Epidermal melanocyte (primary cell): ENCODE measurements at regions not wholly inside any gene's neighbourhood (a gene's known extent, or its start where the extent isn't known, plus 50 kb on each side); places are given as distances from the start of the nearest gene placed in this dataset.
"Not testable (repeated sequence)": the region's sequence is repeated elsewhere in the genome, so short reads cannot be mapped to it uniquely, and the experiment has no call there.

Experiments used
- DNase-seq: peaks from one replicate; pipeline ENCODE4 v3.0.0; 2011; ENCODE audit warnings: low spot score; ENCODE audit not compliant: insufficient read length

DNA sequence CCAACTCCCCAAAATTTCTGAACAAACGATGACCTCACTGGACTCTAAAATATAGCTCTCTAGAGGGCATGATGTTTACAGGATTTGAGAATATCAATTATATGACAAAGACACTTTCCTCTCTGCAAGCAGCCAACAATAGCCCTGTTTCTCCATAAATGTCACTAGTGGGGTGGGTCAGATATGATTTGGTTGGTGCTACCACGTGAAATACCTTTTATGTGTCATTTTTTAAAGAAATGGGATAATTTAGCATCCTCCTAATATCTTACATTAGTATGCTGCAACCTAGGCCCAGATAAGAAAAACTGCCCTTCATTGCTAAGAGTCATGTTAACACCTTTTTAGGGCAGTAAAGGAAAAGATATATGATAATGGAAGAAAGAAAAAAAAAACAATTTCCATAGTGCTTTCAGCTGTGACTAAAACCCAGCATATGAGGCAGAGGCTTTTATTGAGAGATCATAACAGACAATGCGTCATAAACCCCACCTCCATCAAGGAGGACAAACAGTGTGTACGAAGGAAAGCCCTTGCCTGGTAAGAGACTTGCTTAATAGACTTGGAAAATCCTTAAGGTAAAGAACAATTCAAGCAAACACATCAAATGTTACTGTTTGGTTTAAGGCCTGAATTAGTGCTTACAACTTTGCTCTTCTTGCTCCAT, 372.4 kb upstream of the PAPPA start:
- no peak for DNase-seq

DNA sequence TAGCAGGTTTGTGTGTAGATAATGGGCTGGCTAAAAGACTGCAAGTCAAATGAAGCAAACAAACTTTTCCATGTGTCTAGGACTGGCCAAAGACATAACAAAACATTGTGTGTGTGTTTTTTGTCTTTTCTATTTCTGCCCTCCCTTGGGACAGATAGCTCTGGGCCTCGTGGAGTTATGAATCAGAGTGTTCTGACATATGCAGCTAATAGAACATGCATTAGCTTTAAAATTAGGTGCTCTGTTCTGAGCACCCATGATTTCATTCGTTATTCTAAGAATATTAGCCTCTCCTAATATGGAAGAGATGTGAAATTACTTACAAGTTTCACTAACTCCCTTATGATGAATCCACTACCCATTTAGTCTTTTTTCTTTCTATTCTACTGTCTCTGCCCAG, 367.3 kb upstream of the PAPPA start:
- DNase-seq, result no peak

DNA sequence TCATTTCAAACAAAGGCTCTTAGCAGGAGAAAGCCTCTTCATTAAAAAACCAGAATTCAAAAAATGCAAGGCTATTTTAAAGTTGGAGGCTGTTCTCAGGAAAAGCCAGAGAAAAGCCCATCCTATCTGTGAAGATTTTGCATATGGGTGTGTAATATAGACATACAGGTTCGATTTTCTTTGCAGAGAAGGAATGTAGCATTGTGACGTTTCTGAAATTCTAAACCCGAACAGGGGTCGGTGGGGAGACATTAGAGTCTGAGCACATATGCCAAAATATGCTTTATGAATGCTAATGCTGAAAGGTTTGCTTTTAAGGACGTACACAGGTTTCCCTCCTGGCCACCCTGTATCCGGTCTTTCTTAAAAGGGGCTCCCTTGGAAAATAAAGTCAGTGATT, 363.1 kb upstream of the PAPPA start:
- no peak for DNase-seq

DNA sequence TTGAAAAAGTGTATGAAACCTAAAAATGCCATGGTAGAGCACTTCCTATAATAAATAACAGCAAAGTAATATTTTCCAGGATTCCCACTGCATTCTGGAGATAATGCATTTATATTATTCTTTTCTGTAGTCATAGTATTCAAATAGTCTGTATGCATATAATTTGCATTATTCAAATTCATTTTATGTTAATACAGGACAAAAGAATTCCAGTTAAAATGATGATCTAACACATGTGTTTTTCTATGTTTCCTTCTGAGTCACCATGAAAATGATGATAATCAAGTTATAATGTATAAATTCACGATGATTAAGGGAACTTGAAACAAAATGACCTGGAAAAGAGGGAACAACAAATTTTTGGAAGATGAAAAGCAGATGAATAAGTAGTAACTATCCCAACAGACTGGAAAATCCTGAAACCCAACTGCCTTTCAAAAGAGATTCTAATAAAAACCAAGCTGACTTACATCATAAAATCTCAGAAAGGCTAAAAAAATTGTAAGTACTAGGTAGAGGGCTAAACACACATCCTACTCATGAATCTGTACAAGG, 358.6 kb upstream of the PAPPA start:
- DNase-seq, result no peak

DNA sequence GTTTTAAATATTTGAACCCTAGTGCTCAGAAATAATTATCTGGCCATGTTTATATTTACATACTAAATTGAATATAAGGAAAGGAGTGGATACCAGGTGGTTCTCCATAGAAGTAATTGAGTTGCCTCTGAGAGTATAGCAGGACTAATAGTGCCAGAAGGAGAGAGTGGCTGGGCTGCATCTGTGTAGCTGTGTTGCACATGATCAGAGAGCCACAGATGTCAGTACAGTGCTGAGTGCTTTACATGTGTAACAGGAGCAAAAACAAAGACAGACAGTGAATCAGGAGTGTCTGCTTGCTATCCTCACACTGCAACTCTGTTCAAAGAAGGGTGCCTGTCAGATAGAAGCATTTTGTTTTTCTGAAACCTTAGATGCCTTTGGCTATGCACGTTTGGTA, 353.9 kb upstream of the PAPPA start:
- DNase-seq, result no peak

DNA sequence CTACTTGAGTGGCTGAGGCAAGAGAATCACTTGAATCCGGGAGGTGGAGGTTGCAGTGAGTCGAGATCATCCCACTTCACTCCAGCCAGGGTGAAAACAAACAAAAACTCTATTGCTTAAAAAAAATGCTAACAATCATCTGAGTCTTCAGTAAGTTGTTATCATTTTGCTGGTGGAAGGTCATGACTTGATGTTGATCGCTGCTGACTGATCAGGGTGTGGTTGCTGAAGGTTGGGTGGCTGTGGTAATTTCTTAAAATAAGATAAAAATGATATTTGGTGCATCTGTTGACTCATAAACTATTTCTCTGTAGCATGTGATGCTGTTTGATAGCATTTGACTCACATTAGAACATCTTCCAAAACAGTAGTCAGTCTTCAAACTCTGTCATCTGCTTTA, 349.4 kb upstream of the PAPPA start:
- DNase-seq, result no peak

DNA sequence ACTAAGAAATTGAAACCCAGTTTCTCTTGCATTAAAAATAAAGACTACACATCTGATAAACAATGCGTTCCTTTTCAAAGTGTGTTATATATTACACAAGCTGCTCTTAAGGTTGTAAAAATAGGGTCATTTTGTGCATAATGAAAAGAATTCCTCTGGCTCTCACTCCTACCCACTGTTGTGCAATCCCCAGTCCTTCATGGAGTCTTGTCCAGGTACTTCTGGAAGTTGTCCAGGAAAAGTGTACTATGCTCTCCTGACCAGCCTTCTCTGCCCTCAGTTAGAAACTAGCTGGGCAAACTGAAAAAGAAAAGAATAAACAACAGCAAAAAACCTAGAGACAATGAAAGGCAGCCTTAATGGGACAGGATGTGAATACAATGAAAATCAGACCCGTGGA, 345.5 kb upstream of the PAPPA start:
- no peak for DNase-seq

DNA sequence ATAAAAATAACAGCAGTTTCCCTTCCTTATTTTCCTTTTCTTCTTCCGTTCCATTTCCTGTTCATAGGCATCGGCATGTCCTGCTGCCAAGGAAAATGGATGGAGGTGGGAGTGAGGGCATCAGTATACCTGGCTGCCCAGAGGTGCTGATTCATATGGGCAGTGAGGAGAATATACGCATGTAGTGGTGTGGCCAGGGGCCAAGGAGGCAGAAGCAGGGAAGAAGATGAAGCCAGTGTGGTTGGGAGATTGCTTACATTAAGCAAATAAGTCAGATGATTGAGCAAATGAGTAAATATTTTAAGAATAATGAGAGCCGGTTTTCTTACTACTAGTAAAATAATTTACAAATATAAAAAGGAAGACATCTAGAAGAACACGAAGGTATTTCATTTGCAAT, 344.9 kb upstream of the PAPPA start:
- DNase-seq, result no peak

DNA sequence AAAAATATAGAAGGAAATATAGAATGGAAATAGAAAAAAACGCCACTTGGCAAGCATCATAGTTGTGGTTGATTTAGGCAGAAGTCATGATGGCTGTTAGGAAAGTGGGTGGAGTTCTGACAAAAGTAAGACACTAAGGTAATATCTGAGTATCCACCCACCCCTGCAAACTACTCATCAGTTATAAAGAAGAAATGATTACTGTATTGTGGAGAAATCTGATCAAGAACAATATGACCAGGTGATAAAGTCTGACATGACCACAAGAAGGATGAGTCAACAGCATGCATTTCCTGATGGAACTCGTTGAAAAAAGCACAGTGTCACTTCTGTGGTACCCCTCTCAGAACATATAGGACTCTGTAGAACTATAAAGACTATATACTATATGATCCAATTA, 343.4 kb upstream of the PAPPA start:
- no peak for DNase-seq

DNA sequence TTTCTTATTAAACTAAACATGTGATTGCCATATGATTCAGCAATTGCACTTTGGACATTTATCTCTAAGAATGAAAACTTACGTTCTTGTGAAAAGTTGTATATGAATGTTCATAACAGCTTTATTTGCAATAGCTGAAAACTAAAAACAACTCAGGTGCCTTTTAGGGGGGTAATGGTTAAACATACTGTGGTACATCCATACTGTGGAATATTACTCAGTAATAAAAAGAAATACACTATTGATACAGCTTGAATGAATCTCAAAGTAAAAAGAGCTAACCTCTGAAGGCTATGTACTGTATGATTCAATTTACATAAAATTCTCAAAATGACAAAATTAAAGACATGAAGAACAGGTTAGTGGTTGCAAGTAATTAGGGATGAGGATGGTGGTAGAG, 339.5 kb upstream of the PAPPA start:
- DNase-seq, result no peak

DNA sequence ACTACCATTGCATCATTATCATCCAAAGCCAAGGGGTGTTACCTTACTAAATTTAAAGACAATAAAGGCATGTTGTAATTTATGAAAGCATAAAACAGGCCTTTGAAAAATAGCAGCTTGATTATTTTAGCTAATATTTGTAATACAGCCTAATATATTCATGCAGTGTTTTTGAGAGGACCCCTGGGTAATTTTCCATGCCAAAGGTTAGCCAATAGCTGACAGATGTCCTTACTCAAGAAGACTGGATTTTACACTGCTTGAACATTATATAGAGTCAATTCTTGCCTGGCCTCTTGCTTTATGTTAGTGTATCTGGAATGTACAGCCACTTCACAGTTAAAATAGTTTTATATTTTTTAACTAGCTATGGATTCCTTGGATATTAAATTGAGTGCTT, 337.8 kb upstream of the PAPPA start:
- DNase-seq, result no peak

DNA sequence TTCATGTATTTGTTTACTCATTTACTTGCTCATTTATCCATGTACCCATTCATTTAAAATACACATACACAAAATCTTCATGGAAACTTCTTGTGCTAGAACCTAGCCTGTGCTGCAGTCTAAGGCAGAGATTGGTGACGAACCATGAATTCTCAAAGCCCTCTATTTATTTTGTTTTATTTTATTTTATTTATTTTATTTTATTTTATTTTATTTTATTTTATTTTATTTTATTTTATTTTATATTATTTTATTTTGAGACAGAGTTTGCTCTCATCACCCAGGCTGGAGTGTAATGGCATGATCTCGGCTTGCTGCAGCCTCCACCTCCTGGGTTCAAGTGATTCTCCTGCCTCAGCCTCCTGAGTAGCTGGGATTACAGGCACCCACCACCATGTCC, 334.9 kb upstream of the PAPPA start:
- not testable (repeated sequence) for DNase-seq

DNA sequence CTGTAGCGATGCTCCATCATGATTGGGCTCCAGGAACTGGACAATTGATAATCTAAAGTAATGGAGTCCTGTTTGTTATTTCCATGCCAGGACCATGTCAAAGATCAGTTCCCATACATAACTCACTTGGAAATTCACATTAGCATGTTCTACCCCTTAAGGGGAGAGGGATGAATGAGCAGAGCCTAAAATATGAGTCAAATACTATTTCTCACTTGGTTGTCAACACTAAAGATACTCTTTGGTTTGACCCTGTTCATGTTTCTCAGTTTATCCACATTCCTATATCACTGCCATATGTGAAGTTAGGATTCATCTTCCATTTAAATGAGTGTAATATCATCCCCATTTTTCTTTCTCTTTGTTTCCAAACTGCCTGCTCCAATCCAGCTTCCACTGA, 321.6 kb upstream of the PAPPA start:
- DNase-seq, result no peak

DNA sequence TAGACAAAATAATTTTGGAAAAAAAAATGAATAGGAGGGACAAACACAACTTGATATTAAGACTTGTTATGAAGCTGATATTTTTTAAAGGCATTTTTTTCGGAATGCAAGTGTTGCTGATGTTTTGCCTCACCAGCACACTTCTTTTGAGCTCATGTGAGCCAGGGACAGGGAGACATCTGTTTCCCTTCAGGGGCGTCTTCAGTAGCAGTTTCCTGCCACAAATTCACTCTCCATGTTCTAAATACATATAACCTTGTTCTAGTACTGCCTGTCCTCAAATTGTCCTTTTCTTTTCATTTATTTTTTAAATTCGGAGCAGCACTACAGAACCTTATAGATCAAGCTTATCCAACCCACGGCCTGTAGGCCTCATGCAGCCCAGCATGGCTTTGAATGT, 316.0 kb upstream of the PAPPA start:
- DNase-seq, result no peak

DNA sequence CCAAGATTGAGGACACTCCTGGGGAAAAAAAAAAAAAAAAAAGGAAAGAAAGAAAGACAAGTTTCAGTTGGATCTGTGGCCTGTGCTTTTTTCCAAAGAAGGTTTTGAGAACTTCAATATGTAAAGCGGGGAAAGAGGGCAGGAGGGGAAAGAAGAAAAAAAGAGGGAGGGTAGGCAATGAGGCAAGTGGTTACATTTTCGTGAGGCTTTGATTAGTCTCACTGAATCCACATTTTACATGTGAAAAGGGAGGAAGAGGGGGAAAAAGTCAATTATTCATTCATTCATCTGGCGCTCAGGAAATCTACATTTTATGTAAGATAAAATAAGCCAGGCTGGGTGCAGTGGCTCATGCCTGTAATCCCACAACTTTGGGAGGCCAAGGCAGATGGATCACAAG, 315.2 kb upstream of the PAPPA start:
- DNase-seq, result no peak

DNA sequence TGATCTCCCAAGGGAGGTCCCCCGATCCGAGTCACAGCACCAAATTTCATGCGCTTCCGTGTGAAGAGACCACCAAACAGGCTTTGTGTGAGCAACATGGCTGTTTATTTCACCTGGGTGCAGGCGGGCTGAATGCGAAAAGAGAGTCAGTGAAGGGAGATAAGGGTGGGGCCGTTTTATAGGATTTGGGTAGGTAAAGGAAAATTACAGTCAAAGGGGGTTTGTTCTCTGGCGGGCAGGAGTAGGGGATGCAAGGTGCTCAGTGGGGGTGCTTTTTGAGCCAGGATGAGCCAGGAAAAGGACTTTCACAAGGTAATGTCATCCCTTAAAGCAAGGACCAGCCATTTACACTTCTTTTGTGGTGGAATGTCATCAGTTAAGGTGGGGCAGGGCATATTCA, 309.2 kb upstream of the PAPPA start:
- not testable (repeated sequence) for DNase-seq

DNA sequence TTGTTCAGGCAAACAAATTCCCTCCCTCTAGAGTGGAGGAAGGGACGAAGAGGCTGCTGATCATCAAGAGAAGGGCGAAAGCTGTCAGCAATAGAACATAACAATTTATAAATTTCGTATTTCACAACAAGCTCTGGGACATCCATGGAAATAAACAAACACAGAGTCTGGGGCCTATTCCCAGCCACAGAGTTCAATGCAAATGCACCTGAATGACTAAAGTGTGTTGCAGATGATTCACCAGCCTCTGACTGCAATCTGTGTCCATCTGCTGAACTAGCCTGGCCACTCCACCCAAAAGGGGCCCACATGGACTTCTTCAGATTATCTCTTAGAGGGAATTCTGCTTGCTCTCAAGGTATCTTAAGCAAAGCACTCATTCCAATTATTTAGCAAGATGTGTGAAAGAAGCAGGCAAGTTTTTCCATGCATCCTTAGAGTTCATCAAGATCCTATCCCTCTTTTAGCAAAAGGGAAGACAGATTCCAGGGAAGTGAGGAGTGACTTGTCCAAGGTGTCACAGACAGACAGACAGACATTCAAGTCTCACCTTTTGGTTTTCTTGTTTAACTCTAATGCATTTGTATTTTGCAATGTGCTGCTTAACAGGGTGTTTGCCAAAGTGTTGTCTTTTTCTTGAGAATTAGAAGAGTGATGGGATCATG, 307.8 kb upstream of the PAPPA start:
- DNase-seq, result no peak

DNA sequence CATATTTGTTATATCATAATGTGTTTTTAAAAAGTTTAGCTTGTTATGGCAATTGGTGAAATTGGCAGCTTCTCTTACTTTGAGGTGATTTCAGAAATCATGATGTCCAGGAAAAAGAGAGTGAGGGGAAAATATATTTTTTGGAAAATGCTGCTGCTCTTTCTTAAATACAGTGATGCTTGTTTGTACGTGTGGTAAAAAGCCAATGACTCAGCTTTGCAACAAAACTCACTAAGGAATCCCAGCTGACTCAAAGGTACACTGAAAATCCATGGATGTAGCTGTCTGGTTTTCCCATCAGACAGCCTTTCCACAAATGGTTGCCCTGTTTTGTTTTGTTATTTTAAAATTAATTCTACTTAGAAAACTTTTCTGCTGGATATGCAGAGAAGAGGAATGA, 306.4 kb upstream of the PAPPA start:
- DNase-seq, result no peak

DNA sequence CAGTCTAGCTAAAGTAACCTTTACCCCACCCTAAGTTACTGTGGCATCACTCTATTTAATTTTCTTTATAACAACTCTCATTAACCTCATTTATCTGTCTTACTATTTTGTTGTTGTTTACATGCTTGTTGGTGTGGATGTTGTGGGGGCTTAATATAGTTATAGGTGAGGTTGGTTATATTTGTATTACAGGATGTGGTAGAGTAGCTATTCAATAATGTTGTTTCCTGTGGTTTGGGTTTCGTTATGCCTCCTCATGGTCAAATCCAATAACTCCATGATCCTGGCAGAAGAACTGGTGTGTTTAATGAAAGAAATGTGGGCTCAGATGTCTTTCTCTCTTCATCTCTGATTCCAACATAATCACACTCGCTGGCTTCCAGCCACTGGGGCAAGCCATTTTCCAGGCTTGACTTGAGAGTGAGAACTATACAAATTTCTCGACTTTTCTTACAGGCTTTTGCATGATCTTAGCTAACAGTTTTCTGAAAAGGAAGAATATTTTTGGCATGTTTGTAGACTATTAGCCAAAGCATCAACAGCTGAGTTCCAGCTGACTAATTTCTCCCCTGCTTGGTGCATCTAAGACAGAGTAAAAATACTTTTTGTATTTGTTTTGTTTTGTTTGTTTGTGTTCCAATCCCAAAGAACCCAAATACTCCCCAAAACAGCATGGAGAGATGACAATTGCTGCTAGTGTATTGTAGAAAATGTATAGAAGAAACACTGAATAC, 303.7 kb upstream of the PAPPA start:
- no peak for DNase-seq

DNA sequence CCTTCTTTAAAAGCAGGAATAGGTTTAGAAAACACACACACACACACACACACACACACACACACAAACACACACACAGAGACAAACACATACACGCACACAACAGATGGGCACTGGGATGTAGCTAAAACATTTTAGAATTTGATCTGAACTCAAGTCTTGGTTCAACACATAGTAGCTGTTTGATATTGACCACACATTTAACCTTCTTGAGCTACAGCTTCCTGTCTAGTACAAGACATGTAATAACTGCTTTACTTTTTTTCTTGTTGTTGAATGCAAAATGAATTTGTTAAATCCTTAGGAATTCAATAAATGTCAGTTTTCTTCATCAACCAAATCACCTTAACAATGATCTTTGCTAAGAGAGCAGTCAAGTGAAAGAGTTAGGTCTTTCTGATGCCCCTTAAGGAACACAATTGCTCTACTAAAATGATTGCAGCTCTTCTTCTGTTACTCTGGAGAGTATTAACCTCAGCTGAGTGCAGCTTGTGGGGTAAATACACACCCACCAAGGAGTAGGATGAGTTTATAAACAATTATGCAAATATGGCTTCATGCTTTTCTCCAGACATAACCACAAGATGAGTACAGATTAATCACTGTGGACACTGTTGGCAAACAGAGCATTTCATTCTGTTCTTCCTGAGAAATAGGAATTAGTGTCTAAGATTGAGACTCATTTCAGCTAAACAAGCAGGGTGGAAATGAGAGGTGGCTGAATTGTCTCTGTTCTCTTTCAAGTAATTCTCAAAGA, 302.9 kb upstream of the PAPPA start:
- DNase-seq, result no peak

DNA sequence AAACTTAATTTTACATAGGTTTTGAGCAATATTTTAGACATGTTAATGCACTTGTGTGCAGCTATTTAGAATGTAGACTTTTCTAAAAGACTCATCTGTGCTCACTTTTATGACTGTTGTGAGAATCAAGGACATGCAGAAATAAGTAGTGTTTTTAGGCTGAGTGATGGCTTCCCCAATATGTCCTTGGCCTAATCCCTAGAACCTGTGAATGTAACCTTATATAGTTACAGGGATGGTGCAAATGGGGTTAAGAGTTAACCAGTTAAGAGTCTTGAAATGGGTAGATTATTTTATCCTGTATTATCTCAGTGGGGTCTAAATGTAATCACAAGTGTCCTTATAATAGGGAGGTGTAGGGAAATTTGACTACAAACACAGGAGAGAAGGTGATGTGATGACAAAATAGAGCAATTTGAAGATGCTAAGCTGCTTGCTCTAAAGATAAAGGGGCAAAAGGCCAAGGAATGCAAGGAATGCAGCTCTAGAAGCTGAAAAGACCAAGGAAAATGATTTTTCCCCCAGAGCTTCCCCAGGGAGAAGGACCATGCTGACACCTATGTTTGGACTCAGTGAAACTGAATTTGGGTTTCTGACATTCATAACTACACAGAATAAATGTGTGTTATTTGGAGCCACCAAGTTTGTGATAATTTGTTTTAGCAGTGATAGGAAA, 298.0 kb upstream of the PAPPA start:
- no peak for DNase-seq
